A549 (cell line): ENCODE measurements at regions not wholly inside any gene's neighbourhood (a gene's known extent, or its start where the extent isn't known, plus 50 kb on each side); places are given as distances from the start of the nearest gene placed in this dataset.
"Not testable (repeated sequence)": the region's sequence is repeated elsewhere in the genome, so short reads cannot be mapped to it uniquely, and the experiment has no call there.

Experiments
- RFX5 ChIP-seq: fragments of 450-650 bp; IDR thresholded peaks from 2 replicates; pipeline ENCODE4 v1.7.1; 2014; ENCODE audit warnings: antibody characterized with exemption, mild to moderate bottlenecking, moderate library complexity
- SMC3 ChIP-seq: fragments of >200 bp; sonication (Bioruptor Twin); formaldehyde crosslinking; IDR thresholded peaks from 3 replicates; pipeline ENCODE4 v1.6.1; 2018; ENCODE audit warnings: inconsistent platforms
- ZFP36 ChIP-seq: fragments of 450-650 bp; IDR thresholded peaks from 2 replicates; pipeline ENCODE4 v1.6.1; 2014; ENCODE audit warnings: borderline replicate concordance; ENCODE audit not compliant: partially characterized antibody
- TF ChIP-seq, protein P1 (sequence below): fragments of >200 bp; sonication (Bioruptor Twin); formaldehyde crosslinking; IDR thresholded peaks from 3 replicates; pipeline ENCODE4 v1.5.1; 2016
- TF ChIP-seq, protein P2 (sequence below): IDR thresholded peaks from 2 replicates; pipeline ENCODE4 v1.6.1; 2012

GRCh38 chr13:22965858-22966239, 214.9 kb upstream of the SGCG start:
- TF ChIP-seq, protein P1, sequence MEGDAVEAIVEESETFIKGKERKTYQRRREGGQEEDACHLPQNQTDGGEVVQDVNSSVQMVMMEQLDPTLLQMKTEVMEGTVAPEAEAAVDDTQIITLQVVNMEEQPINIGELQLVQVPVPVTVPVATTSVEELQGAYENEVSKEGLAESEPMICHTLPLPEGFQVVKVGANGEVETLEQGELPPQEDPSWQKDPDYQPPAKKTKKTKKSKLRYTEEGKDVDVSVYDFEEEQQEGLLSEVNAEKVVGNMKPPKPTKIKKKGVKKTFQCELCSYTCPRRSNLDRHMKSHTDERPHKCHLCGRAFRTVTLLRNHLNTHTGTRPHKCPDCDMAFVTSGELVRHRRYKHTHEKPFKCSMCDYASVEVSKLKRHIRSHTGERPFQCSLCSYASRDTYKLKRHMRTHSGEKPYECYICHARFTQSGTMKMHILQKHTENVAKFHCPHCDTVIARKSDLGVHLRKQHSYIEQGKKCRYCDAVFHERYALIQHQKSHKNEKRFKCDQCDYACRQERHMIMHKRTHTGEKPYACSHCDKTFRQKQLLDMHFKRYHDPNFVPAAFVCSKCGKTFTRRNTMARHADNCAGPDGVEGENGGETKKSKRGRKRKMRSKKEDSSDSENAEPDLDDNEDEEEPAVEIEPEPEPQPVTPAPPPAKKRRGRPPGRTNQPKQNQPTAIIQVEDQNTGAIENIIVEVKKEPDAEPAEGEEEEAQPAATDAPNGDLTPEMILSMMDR, result not testable (repeated sequence)
- TF ChIP-seq RFX5, SMC3, ZFP36: not testable (repeated sequence)
- TF ChIP-seq, protein P2, sequence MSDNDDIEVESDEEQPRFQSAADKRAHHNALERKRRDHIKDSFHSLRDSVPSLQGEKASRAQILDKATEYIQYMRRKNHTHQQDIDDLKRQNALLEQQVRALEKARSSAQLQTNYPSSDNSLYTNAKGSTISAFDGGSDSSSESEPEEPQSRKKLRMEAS, result not testable (repeated sequence)
